Mesothelial cell of epicardium (in vitro differentiated cells): ENCODE measurements at regions not wholly inside any gene's neighbourhood (a gene's known extent, or its start where the extent isn't known, plus 50 kb on each side); places are given as distances from the start of the nearest gene placed in this dataset.

Experiments
- DNase-seq, 2 experiments: peaks; one replicate each; pipeline ENCODE4 v3.0.0; 2021; ENCODE audit warnings: low spot score in 2 of 2; ENCODE audit not compliant: unreplicated experiment in 2 of 2
- H3K27ac Mint-ChIP-seq: 2 replicates; pipeline ENCODE4 v1.8.0; 2021; ENCODE audit warnings: mixed read lengths
- H3K27me3 Mint-ChIP-seq: 2 replicates; pipeline ENCODE4 v1.8.0; 2021; ENCODE audit warnings: low read depth, mixed read lengths
- H3K36me3 Mint-ChIP-seq: 2 replicates; pipeline ENCODE4 v1.8.0; 2021; ENCODE audit warnings: mixed read lengths
- H3K4me1 Mint-ChIP-seq: 2 replicates; pipeline ENCODE4 v1.8.0; 2021; ENCODE audit warnings: mixed read lengths
- H3K4me3 Mint-ChIP-seq: 2 replicates; pipeline ENCODE4 v1.8.0; 2021; ENCODE audit warnings: mild to moderate bottlenecking, moderate library complexity, mixed read lengths
- H3K9me3 Mint-ChIP-seq: 2 replicates; pipeline ENCODE4 v1.8.0; 2021; ENCODE audit warnings: mixed read lengths
- TF ChIP-seq, protein P1 (sequence below): fragments of 200-600 bp; sonication (generic); IDR thresholded peaks from one replicate; pipeline ENCODE4 v1.5.0; 2021; ENCODE audit warnings: antibody characterized with exemption; ENCODE audit not compliant: unreplicated experiment

DNA sequence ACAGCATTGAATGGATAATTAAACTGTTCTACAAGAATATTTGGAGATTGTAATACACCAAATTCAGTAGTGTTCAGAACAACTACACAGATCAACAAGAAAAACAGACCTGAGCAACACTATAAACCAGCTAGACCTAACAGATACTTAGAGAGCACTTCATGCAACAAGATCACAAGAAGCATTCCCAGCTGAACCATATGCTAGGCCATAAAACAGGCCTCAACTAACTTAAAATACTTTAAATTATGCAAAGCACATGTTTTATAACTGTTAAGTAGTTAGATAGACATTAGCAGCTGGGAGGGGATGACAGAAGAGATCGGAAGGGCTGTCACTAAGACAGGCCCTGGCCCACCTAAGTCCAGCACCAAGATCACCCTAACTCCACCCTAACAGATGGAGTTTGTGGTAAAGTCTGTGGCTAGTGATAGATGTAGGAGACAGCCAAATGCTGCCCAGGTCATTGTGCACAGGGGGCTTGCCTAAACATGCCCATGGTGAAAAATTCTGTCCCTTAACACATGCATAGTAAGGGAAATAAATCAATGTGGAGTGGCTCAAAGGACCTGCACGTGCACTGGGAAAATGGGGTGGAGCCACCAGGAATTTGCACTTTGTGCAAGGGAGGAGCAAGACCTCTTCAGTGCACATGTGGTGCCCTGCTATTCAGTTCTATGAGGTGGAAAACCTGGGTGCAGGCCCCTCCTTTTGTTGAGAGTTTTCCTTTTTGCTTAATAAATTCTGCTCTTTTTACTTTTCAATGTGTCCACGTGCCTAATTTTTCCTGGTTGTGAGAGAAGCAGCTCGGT lies 567.8 kb upstream of the NRG3 start:
- TF ChIP-seq, protein P1, sequence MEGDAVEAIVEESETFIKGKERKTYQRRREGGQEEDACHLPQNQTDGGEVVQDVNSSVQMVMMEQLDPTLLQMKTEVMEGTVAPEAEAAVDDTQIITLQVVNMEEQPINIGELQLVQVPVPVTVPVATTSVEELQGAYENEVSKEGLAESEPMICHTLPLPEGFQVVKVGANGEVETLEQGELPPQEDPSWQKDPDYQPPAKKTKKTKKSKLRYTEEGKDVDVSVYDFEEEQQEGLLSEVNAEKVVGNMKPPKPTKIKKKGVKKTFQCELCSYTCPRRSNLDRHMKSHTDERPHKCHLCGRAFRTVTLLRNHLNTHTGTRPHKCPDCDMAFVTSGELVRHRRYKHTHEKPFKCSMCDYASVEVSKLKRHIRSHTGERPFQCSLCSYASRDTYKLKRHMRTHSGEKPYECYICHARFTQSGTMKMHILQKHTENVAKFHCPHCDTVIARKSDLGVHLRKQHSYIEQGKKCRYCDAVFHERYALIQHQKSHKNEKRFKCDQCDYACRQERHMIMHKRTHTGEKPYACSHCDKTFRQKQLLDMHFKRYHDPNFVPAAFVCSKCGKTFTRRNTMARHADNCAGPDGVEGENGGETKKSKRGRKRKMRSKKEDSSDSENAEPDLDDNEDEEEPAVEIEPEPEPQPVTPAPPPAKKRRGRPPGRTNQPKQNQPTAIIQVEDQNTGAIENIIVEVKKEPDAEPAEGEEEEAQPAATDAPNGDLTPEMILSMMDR = no peak
- H3K27ac Mint-ChIP-seq = no peak overlapping the region
- peaks cover 10% of the 10 kb centered on the region for H3K9me3 Mint-ChIP-seq
- H3K4me3 Mint-ChIP-seq = no peak overlapping the region
- H3K4me1 Mint-ChIP-seq = no peaks in the 10 kb centered on the region
- no peaks in the 10 kb centered on the region for H3K36me3 Mint-ChIP-seq
- DNase-seq = no peak
- H3K27me3 Mint-ChIP-seq = no peaks in the 10 kb centered on the region

DNA sequence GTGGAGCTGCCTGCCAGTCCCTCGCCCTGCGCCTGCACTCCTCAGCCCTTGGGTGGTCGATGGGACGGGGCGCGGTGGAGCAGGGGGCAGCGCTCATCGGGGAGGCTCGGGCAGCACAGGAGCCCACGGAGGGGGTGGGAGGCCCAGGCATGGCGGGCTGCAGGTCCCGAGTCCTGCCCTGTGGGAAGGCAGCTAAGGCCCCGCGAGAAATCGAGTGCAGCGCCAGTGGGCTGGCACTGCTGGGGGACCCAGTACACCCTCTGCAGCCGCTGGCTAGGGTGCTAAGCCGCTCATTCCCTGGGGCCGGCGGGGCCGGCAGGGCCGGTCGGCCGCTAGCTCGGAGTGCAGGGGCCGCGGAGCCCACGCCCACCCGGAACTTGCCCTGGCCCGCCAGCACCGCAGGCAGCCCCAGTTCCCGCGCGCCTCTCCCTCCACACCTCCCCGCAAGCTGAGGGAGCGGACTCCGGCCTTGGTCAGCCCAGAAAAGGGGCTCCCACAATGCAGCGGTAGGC lies 565.9 kb upstream of the NRG3 start:
- no peak for DNase-seq
- no peaks in the 10 kb centered on the region for H3K36me3 Mint-ChIP-seq
- TF ChIP-seq, protein P1 = no peak
- no peaks in the 10 kb centered on the region for H3K27me3 Mint-ChIP-seq
- H3K4me3 Mint-ChIP-seq = no peak overlapping the region
- H3K27ac Mint-ChIP-seq = no peak overlapping the region
- no peaks in the 10 kb centered on the region for H3K9me3 Mint-ChIP-seq
- no peaks in the 10 kb centered on the region for H3K4me1 Mint-ChIP-seq

DNA sequence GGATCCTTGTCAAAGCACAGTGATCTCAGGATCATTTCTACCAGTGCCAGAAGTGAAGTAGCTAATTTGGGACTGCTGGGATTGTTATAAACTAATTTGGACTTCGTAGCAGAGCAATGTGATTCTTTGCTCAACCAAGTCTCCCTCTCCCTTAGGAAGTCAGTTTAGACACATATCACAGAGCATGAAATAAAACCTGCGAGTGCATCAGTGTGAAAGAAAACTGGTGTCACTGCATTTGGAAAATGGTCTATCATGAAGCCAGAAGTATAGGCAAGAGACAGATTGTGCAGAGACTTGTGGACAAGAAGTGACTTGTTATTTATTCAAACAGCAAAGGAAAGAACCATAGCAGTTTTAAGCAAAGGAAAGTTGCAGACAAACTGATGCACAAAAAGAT lies 560.5 kb upstream of the NRG3 start:
- Mint-ChIP-seq H3K9me3 (no peaks in the 10 kb centered on the region), H3K27me3 (no peaks in the 10 kb centered on the region), H3K36me3 (no peaks in the 10 kb centered on the region), H3K4me1 (no peaks in the 10 kb centered on the region), H3K4me3 (no peak overlapping the region), H3K27ac (no peak overlapping the region)
- TF ChIP-seq, protein P1 = no peak
- no peak for DNase-seq

DNA sequence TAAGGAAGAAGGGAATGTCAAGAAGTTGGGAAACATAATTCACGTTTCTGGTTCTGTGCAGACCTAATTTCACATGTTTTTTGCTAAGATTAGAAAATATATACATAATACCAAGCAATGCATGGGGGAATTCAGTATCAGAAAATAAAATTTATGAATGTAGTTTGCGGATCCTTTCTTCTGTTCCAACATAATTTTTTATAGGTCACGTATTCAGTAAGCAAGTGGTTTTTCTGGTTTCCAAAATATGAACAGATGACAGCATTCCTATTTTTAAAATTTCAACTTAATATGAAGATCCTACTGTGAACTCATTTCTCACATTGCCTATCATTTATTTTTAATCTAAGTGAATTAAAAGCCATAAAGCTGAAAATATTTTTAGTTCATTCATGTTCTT lies 560.0 kb upstream of the NRG3 start:
- no peaks in the 10 kb centered on the region for H3K4me1 Mint-ChIP-seq
- H3K4me3 Mint-ChIP-seq = no peak overlapping the region
- no peaks in the 10 kb centered on the region for H3K9me3 Mint-ChIP-seq
- no peaks in the 10 kb centered on the region for H3K36me3 Mint-ChIP-seq
- DNase-seq = no peak
- TF ChIP-seq, protein P1 = no peak
- no peak overlapping the region for H3K27ac Mint-ChIP-seq
- H3K27me3 Mint-ChIP-seq = no peaks in the 10 kb centered on the region

DNA sequence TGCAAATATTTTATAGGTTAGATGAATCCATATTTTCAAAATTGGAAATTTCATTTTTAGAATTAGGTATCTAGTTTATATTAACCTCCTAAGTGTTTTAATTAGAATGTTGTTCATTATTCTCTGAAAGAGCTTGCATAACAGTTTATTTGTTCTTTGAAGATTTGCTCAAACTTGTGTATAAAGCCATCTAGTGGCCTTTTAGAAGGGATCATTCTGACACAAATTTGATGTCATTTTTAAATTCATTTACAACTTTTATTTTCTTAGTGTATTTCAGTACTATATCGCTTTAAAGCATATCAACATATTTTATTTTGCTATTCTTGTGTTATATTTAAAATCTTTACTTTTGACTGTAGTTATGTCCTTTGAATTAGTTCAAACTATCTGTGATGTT lies 527.0 kb upstream of the NRG3 start:
- H3K4me3 Mint-ChIP-seq = no peak overlapping the region
- H3K9me3 Mint-ChIP-seq = peaks cover 6% of the 10 kb centered on the region
- H3K36me3 Mint-ChIP-seq = no peaks in the 10 kb centered on the region
- H3K27ac Mint-ChIP-seq = no peak overlapping the region
- DNase-seq = no peak
- TF ChIP-seq, protein P1 = no peak
- no peaks in the 10 kb centered on the region for H3K27me3 Mint-ChIP-seq
- H3K4me1 Mint-ChIP-seq = no peaks in the 10 kb centered on the region
